HG03196 (cell line): ENCODE measurements at regions not wholly inside any gene's neighbourhood (a gene's known extent, or its start where the extent isn't known, plus 50 kb on each side); places are given as distances from the start of the nearest gene placed in this dataset.

ENCODE experiments used
- ATAC-seq: cut with Tn5 transposase; IDR thresholded peaks from one replicate; pipeline ENCODE4 v1.9.1; 2021; ENCODE audit not compliant: unreplicated experiment

DNA sequence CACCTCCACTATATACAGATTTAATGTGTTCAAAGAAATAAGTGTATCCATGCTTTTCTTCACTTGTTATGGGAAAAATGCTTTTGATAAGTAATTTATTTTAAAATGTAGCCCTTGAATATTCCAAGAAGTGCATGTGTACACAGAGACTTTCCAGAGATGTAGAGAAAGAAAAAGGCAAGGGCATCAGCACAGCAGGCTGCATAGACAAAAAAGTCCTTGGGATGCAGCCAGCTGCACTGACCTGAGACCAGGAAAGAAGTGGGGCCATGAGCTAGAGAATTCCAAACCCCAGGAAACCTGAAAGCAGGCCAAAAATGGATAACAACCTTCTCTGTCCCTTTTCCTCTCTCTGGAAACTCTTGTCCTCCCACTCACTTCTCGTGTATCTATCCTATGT is 51.6 kb upstream of the PRDM8 start:
- ATAC-seq = no peak

DNA sequence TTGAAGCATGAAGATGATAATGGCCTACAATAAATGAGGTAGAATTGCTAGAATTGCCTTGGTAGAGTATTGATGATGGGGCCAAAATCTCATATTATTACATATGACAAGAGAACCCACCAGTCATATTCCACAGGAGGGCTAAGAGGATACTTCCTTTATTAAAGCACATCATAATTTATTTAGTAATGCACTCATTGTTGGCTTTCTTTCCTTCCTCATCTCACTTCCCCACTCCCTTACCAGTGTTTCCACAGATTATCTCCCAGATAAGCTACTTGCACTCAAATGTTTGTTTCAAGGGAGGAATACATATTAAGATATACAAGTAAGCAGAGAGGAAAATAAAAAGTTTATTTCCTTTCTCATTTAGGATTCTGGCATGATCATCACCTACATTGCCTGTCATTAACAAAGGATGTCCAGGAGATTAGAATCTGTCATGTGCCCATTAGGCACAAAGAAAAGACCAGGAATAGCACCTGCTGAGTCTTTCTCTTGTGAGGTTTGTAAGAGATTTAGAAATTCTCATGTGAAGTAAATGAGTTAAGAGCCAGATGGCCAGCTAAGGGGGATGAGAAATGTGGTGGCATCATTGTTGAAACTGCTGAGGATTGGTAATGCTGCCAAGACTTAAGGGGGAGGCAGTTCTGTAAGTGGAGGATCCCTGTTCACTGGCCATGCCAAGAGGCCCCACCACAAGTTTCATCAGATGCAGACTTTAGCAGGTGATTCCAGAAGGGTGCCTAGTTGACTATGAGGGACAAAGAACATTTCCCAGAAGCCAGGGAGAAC is 52.4 kb upstream of the PRDM8 start:
- ATAC-seq = no peak

DNA sequence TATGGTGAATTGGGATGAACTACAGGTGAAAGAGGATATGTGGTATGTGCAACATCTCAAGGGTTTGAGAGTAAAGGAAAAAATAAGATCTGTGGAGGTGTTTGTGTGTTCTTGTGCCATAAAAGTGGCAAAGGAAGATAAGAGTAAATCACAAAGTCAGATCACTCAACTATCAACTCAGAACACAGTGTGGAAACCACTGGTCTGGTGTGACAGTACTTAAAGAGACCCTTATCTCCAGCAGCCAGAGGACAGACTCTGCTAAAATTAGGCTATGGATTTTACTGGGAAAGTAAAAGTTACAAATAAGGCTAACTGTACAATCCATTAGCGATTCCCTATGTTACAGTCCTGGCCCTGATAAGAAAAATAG is 54.0 kb upstream of the PRDM8 start:
- no peak for ATAC-seq

DNA sequence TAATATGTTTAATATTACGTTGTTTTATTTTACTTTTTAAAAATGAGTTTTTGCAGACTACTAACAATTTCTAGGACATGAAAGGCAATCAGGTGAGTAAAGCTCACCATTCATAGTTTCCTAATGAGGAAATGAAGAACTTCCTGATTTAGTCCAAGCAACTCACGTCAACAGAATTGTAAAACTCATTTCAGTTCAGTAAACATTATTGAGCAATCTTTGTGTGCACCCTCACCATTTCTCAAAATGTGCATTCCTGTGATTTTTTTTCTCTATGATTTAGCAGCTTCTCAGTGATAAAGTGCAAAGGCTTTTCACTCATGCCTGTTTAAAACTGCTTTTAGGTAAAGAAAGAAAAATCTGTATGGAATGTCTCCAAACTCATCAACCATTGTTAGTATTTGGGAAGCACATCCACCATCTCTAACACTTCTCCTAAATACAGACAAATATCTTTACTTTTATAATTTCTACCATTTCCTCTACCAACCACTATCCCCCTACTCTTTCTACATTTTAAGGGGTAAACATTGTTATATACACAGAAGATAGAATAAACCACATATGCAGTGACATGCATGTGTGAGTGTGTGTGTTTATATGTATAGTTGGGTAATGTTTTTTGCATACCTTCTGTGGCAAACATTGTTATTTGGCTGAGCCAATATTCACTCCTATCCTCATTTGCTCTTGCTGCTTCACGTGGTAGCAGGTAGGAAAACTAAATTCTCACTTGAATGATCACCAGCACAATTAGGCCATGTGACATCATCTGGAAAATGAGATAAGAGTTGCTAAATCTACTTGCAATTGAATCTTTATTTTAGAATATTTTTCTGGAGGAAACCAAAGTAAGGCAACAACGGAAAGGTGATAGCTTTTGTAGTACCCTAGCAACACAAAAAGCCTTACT is 54.7 kb upstream of the PRDM8 start:
- ATAC-seq = no peak

DNA sequence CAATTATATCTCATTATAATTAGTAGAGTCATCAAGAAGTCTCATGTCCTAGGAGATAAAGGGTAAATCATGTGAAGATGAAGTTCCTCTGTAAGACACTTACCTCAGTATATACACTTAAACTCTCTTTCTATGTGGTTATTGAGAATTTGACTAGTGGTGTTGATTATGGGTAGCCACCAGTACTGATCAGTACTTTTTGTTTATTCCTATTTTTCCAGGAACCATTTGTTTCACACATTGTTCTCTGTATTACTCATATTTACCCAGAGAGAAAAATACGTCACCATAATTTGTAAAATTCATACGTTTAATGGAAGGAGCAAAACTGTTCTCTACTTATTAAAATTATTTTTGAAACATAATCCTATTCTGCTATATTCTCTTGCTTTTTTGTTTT is 55.8 kb upstream of the PRDM8 start:
- ATAC-seq = no peak

DNA sequence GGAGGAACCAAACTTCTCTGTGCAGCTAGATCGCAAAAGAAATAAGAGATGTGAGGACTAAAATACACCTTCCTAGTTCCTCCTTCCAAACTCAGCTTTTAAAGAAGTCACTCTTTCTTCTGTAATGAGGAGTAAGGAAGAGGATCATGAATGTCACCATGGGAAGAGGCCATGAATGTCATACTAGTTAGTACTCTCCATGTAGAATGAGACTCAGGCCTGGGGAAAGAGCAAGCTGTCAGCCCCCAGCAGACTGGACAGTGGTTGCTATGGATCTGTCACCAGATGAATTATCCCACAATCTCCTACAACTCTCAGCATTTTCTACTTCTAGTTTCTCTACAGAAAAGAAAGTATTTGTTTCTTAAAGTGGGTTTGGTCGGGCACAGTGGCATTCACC is 57.1 kb upstream of the PRDM8 start:
- no peak for ATAC-seq

DNA sequence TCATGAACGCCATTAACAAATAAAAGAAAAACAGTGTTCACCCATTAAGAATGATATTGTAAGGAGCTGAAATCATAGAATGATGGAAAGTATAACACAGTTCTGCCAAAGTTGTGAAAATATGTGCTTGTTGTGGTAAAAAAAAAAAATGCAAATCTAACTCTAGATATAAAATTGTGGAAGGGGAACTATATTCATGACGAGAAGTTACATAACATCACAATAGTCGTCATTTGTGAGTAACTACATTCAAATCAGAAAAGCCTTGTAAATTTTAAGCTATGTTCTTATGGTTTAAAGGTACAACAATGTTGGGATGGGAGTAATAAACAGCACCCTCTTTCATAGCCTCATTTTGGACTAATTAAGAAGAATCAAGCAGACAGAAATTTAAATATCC is 57.6 kb upstream of the PRDM8 start:
- ATAC-seq = no peak

DNA sequence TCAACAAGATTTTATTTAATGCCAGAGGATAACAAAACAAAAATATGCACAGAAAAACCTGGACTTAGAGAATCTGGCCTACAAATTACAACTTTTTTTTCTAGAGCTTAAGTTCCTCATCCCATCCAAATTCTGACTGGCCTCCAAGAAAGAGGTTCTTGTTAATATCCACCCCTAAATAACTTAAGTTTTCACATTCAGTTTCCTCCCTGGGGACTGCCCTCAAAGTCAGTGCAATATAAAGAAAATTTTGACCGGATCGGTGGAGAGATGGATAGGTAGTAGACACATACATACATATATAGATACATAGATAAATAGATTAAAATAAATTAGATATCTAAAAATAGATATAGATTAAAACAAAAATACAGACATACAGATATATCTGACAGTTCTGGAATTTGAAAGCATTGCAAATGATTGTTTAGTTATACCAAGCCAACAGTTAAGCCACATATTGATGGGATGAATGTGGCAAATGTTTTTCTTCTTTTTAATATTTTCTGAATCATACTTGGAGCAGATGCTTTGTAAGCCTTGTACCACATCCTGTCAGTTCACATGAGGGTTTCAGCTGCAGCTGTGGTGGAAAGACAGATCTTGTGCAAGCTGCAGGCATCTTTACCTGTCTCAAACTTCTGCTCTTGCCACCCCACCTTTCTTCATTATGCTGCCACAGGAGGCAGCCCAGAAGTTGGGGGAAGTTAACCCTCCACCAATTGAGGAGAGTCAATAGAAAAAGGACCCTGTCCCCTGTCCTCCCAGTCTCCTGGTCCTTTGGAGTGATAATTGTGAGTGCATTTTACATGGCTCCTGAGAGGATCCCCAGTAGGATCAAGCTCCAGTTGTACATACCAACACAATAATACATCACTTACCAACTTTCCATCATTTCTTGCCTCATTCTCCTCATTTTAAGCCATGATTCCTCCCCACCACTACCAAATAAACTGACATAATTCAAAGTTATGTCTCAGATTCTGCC is 58.5 kb upstream of the PRDM8 start:
- ATAC-seq = peak; percentile 97

DNA sequence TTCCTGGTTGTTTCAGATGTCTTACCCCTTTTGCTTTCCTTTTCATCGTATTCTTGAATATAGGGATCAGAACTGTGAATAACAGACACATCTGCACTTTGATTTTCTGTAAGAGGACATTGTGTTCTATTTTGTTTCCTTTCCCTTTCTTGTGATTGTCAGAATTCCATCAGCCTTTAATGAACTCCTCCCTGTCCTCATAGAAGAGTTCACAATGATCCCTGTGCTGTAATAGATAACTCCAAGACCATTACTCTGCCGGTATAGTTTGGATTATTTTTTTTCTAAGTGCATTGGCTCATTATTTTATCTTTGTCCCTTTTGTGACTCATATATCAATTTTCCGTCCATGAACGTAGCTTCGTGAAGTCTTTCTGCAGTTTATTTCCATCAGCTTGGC is 59.7 kb upstream of the PRDM8 start:
- ATAC-seq = no peak

DNA sequence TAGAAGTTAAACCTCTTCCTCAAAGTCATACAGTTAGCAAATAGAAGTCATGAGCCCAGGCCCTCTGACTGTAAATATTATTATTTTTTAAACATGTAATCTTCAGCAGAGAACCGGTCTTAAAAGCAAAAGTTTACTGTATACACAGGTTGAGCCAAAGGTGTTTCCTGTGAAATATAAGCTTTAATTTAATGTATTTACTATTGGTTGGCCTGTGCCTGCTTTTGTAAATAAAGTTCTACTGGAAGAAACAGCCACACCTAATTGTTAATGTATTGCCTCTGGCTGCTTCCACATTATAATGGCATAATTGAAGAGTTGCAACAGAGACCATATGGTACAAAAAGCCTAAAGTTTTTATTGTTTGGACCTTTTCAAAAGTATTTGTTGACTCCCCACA is 61.0 kb upstream of the PRDM8 start:
- ATAC-seq = no peak

DNA sequence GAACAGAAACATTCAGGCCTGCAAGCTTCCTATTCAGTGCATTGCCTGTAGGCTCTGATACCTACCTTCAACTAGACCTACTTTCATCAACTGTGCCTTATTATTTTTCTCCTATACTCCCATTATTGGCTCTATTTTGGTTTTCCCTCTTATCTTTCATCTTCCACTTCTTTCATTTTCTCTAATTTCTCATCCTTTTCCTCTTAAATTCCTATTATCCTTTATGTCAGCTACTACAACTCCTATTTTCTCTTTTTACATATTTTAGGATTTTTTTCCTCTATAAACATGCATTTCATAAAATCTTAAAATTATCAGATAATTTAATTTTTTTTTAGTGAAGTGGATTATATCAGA is 61.6 kb upstream of the PRDM8 start:
- no peak for ATAC-seq

DNA sequence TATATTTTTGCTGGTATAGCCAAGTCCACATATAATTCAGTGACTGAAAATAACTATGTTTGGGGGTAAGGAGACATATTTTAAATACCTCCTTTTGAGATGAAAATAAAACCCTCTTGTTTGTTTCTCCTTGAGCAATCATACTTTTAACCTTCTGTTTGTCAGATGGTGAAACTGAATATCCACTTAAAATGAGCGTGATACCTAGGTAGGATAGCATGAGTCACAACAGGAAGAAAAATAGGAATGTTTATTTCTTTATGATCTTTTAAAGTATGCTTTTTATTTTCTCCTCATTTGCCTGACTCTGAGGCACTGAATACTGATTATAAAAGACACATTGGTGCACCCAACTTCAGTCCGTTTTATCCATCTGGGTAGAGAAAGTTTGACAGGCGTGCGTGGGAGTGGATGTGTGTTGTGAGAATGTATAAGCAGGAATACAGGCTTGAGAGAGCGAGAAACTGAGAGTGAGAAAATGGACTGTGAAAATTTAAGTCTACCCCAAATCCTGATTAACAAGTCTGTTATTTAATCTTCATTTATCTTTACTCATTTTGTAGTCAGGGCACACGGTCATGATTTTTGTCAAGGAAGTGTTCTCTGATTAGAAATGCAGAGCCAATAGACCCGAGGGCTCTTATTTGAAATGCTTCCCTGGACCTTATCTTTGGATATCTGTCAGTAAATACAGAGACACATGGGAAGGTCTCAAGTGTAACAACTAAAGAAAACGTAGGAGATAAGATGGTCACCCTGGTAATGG is 62.1 kb upstream of the ANTXR2 start:
- no peak for ATAC-seq

DNA sequence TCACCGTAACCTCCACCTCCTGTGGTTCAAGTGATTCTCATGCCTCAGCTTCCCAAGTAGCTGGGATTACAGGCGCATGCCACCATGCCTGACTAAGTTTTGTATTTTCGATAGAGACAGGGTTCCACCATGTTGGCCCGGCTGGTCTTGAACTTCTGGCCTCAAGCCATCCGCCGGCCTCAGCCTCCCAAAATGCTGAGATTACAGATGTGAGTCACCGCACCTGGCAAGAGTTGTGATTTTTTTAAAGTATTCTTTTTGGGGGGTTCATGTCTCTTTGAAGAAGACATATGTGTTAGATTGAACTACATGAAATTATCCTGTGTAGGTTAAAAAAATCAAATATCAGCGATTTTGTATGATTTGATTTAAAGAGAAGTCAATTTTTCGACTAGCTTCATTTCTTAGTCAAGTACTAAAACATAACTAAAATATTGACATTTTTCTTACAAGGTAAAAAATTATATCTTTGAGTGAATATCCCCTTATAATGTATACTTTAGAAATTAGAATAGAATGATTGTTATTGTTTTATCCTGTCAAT is 60.3 kb upstream of the ANTXR2 start:
- ATAC-seq = no peak

DNA sequence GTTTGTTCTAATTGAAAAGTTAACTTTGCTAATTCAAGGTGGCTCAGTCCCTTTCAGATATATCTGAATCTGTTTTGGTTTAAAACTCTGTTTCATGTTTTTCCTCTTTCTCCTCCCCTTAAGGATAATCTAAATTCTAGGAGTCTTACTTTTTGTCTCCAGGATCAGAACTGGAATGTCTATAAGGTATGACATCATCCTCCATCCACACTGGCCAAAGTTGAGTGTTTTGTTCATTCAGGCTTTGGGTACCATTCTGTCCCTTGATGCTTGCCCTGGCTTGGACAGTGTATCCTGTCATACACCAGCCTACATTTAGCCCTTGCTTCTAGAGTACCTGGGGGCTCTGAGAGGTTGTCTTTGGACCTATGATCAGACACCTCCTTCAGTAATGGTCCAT is 56.8 kb upstream of the ANTXR2 start:
- no peak for ATAC-seq

DNA sequence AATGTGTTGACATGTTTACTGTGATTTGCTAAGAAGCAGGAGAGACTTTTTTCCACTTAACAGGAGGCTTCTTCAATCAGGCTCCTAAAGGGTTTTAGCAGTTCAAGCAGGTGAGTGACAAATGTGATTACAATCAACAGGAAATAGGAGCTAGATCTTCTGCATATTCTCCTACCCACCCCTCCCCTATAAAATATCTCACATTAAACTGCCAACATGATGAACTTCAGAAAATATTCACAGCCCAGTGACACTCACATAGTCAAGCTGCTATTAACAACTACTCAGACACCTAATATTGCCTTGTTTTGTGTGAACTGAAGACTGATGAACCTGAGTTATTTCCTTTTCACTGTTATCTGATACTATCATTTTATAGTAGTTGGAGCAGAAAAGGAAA is 55.9 kb upstream of the ANTXR2 start:
- no peak for ATAC-seq

DNA sequence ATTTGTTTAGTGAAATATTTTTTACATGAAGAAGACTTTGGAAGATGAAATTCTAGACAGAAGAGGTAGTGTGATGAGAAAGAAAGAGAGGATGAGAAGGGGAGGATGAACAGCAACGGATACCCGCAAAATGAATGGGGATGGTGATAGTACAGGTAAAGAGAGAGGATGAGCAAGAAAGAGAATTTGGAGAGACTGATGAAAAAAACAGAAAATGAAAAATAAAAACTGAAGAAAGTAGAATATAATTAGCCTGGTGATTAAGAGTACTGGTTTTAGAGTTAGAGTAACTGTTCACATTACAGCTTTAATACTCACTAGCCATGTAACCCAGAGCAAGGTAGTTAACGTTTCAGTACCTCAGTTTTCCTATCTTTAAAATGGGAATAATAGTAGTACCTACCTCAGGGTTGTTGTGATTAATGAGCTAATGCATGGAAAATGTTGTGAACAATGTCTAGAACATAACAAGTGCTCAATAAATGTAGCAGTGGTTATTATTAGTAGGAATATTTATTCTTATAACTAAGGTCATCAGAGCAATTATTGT is 54.9 kb upstream of the ANTXR2 start:
- no peak for ATAC-seq

DNA sequence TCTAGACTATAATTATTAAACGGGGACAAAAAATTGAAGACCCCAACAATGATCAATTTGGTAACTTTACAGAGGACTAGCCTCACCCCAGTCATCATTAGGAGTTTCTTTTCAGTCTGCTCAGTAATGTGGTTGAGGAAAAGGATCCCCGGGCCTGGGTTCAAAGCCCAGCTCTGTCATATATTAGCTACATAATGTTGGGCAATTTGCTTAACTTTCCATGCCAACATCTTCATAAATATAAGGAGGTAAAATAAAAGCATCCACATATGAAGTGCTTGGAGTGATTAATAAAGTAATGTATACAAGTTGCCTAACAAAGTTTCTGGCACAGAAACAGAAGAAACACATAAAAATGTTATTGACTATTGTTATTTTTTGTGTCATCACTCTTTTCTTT is 53.4 kb upstream of the ANTXR2 start:
- no peak for ATAC-seq

DNA sequence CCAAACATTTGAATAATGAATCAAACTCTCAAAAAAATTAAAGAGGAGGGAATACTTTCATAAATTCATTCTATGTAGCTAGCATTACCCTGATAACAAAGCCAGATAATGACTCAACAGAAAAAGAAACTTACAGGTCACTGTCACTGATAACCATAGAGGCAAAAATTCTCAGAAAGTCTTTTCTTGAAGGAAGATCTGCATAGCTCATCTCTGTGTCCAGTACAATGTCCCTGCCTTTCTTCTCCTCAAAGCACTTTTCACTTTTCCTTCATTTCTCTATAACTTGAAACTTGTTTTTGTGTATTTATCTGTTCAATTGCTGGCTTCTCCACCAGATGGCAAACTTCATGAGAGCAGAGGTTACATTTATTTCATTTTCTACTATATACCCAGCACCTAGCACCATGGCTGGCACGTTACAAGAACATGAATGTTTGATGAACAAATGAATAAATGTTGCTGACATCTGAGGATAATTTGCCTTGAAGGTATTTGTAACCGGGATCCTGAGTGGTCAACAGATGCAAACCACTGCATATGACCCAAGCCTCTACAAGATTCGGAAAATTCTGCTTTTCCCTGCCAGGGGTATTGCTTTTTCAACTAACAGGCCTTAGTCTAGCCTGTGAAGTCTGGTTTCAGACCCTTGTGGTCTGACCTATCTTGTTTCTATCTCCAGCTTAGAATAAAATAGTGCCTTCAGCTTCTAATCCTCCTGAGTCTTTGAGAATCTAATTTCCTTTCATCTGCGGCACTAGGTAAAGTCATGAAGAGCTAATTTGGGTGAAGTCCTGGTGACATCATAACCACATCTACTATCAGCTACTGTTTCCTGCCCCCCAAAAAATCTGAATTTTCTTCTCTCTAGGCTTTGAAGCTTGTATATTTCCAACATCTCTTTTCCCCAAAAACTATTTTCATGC is 52.5 kb upstream of the ANTXR2 start:
- peak; percentile 59 for ATAC-seq
